PC-9 (cell line): ENCODE measurements at regions not wholly inside any gene's neighbourhood (a gene's known extent, or its start where the extent isn't known, plus 50 kb on each side); places are given as distances from the start of the nearest gene placed in this dataset.

Experiments
- BruUV-seq: library from RNA; stranded (reverse); fragments of 400-500 nt; replicated peaks from 2 replicates; lab custom pipeline; 2021; lab: Mats Ljungman, UMichigan
- CTCF ChIA-PET: fragments of 300-600 bp; sonication (Branson Sonifier 250); formaldehyde crosslinking; loops from one replicate; lab custom pipeline; 2022; ENCODE audit warnings: antibody characterized with exemption; lab: Charles Lee
- POLR2A ChIA-PET: fragments of 300-600 bp; sonication (Branson Sonifier 250); formaldehyde crosslinking; loops from one replicate; lab custom pipeline; 2022; ENCODE audit warnings: antibody characterized with exemption; ENCODE audit not compliant: unreplicated experiment; lab: Charles Lee
- DNase-seq, 2 experiments: peaks; one replicate each; pipeline versions ENCODE4 v3.0.0 to v3.0.0-alpha.2; 2015 to 2022; ENCODE audit warnings: mixed read lengths in 1 of 2
- H2AFZ ChIP-seq: fragments of 200-600 bp; sonication (generic); 2 replicates; pipeline ENCODE4 v1.8.1; 2017; ENCODE audit warnings: antibody characterized with exemption
- H3F3A ChIP-seq: fragments of 200-600 bp; sonication (generic); 2 replicates; pipeline ENCODE4 v1.8.1; 2017; ENCODE audit warnings: antibody characterized with exemption, mild to moderate bottlenecking, low read depth; ENCODE audit not compliant: insufficient read depth
- H3K27ac ChIP-seq: fragments of 200-600 bp; sonication (generic); 2 replicates; pipeline ENCODE4 v1.6.1; 2016; ENCODE audit warnings: mixed run types
- H3K27me3 ChIP-seq: fragments of 200-600 bp; sonication (generic); 2 replicates; pipeline ENCODE4 v1.6.1; 2016; ENCODE audit warnings: low read depth, mixed run types; ENCODE audit not compliant: insufficient read depth
- H3K36me3 ChIP-seq: fragments of 200-600 bp; sonication (generic); 2 replicates; pipeline ENCODE4 v1.6.1; 2016; ENCODE audit warnings: low read depth, mixed run types
- H3K4me1 ChIP-seq: fragments of 200-600 bp; sonication (generic); replicated peaks from 2 replicates; pipeline ENCODE4 v1.6.1; 2016; ENCODE audit warnings: mixed run types; ENCODE audit not compliant: insufficient read depth
- H3K4me2 ChIP-seq: fragments of 200-600 bp; sonication (generic); 2 replicates; pipeline ENCODE4 v1.6.1; 2017; ENCODE audit warnings: mixed run types
- H3K4me3 ChIP-seq: fragments of 200-600 bp; sonication (generic); 2 replicates; pipeline ENCODE4 v1.6.1; 2016; ENCODE audit warnings: mixed run types
- H3K79me2 ChIP-seq: fragments of 200-600 bp; sonication (generic); 2 replicates; pipeline ENCODE4 v1.6.1; 2017; ENCODE audit warnings: low read depth, mixed run types
- H3K9me2 ChIP-seq: fragments of 200-600 bp; sonication (generic); 2 replicates; pipeline ENCODE4 v1.8.1; 2017; ENCODE audit warnings: mild to moderate bottlenecking; ENCODE audit not compliant: insufficient read depth
- H3K9me3 ChIP-seq: fragments of 200-600 bp; sonication (generic); 2 replicates; pipeline ENCODE4 v1.8.1; 2016; ENCODE audit warnings: low read depth; ENCODE audit not compliant: insufficient read depth
- H4K20me1 ChIP-seq: fragments of 200-600 bp; sonication (generic); 2 replicates; pipeline ENCODE4 v1.8.1; 2017; ENCODE audit not compliant: insufficient read depth
- EZH2 ChIP-seq: fragments of 200-600 bp; sonication (generic); IDR thresholded peaks from 2 replicates; pipeline ENCODE4 v1.8.0; 2017; ENCODE audit warnings: antibody characterized with exemption, low read depth
- intact Hi-C: fragments of 100-400 bp; cut with micrococcal nuclease; formaldehyde crosslinking; loops from one replicate; pipeline ENCODE4 v1.10.0; 2022; ENCODE audit not compliant: unreplicated experiment
- TF ChIP-seq, protein P1 (sequence below): fragments of 200-600 bp; sonication (generic); conservative IDR thresholded peaks from 2 replicates; pipeline ENCODE4 v1.6.1; 2017; ENCODE audit warnings: mixed run types, antibody characterized with exemption, mild to moderate bottlenecking, moderate library complexity

DNA sequence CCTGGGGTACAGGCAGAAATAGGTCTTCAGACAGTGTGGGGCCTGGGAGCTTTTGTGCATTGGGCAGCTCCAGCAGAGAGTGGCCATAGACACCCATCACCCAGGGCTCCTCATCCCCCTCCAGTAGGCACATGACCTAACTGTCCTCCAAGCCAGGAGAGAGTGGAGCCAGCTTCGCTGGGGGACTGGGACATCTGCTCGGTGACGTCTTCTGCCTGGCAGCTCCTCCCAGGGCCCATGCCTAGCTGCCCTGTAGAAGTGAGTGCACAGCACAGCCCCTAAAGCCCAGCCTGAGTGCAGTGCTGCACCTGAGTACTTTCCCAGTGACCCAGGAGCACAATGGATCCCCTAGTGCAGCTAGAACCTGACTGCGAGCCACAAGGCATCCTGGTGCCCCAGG lies 279.7 kb upstream of the SLC7A11 start:
- H4K20me1 ChIP-seq: no peaks in the 10 kb centered on the region
- no peak for DNase-seq
- no peaks in the 10 kb centered on the region for H3K4me1 ChIP-seq
- no peaks in the 10 kb centered on the region for H3F3A ChIP-seq
- H3K9me3 ChIP-seq: no peaks in the 10 kb centered on the region; the same call in 1 of the 2 replicates
- H3K4me3 ChIP-seq: no peak overlapping the region
- no peaks in the 10 kb centered on the region for H3K9me2 ChIP-seq
- H3K36me3 ChIP-seq: no peaks in the 10 kb centered on the region
- CTCF ChIA-PET: no interaction called here
- intact Hi-C loops: no loop called here
- no peaks in the 10 kb centered on the region for H3K79me2 ChIP-seq
- TF ChIP-seq, protein P1, sequence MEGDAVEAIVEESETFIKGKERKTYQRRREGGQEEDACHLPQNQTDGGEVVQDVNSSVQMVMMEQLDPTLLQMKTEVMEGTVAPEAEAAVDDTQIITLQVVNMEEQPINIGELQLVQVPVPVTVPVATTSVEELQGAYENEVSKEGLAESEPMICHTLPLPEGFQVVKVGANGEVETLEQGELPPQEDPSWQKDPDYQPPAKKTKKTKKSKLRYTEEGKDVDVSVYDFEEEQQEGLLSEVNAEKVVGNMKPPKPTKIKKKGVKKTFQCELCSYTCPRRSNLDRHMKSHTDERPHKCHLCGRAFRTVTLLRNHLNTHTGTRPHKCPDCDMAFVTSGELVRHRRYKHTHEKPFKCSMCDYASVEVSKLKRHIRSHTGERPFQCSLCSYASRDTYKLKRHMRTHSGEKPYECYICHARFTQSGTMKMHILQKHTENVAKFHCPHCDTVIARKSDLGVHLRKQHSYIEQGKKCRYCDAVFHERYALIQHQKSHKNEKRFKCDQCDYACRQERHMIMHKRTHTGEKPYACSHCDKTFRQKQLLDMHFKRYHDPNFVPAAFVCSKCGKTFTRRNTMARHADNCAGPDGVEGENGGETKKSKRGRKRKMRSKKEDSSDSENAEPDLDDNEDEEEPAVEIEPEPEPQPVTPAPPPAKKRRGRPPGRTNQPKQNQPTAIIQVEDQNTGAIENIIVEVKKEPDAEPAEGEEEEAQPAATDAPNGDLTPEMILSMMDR: no peak
- TF ChIP-seq EZH2: no peak
- no peak overlapping the region for H3K4me2 ChIP-seq
- no peaks in the 10 kb centered on the region for H3K27me3 ChIP-seq
- no peak overlapping the region for H2AFZ ChIP-seq
- H3K27ac ChIP-seq: no peak overlapping the region
- no TSS peak for BruUV-seq
- POLR2A ChIA-PET: interaction anchor here (0.5 kb wide), 1 partner anchor 38 kb away, joined by 5 read pairs; no protein-coding TSS in a partner anchor

DNA sequence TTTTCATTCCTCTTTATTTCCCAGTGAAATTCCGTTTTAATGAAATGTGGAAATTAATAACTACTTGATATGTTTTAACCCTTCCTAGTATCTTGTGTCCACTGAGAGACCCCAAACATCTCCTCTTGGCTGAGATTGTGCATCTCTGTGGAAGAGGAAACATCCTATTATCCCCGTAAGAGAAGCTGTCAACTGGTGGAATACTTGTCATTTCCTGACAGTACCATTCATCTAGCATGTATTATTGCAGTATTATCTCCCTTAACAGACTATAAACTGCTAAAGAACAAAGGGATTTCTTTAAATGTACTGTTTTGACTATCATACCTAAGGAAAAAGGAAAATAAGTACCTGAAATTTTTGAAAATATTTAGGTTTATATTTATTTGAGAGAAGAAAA lies 277.3 kb upstream of the SLC7A11 start:
- H3K4me1 ChIP-seq: no peaks in the 10 kb centered on the region
- no peaks in the 10 kb centered on the region for H3K79me2 ChIP-seq
- POLR2A ChIA-PET: no interaction called here
- CTCF ChIA-PET: no interaction called here
- no peaks in the 10 kb centered on the region for H3K36me3 ChIP-seq
- no peak overlapping the region for H3K4me3 ChIP-seq
- no peak overlapping the region for H3K4me2 ChIP-seq
- no peaks in the 10 kb centered on the region for H3K27me3 ChIP-seq
- intact Hi-C loops: no loop called here
- no peaks in the 10 kb centered on the region; the same call in 1 of the 2 replicates for H3K9me3 ChIP-seq
- no peaks in the 10 kb centered on the region for H4K20me1 ChIP-seq
- DNase-seq: no peak
- no peaks in the 10 kb centered on the region for H3K9me2 ChIP-seq
- H2AFZ ChIP-seq: no peak overlapping the region
- no TSS peak for BruUV-seq
- H3F3A ChIP-seq: no peaks in the 10 kb centered on the region
- H3K27ac ChIP-seq: no peak overlapping the region
- TF ChIP-seq, protein P1: no peak
- TF ChIP-seq EZH2: no peak

DNA sequence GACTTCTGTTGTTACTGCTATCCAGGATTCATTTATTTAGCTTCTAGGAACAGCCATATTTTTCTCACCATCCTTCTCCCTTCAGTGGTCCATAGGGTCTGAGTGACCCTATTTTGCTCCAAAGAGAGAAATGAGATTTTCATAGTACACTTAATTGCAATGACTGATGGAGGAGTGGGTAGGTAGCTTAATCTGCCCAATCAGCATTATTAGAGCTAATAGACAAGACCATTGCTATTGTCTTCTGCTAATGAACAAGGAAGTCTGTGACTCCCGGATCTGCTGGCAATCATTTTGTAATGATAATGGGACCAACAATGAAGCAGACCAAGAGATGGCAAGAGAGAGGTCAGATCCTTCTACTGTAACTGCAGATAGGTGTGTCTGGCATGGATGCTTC lies 271.4 kb upstream of the SLC7A11 start:
- H3K9me2 ChIP-seq: no peaks in the 10 kb centered on the region
- ChIA-PET CTCF (no interaction called here), POLR2A (no interaction called here)
- H3K4me3 ChIP-seq: no peak overlapping the region
- no TSS peak for BruUV-seq
- TF ChIP-seq EZH2: no peak
- TF ChIP-seq, protein P1: no peak
- no peaks in the 10 kb centered on the region for H3K79me2 ChIP-seq
- no peak overlapping the region for H3K4me2 ChIP-seq
- intact Hi-C loops: no loop called here
- no peaks in the 10 kb centered on the region for H3F3A ChIP-seq
- no peaks in the 10 kb centered on the region for H4K20me1 ChIP-seq
- no peaks in the 10 kb centered on the region for H3K36me3 ChIP-seq
- H3K27me3 ChIP-seq: no peaks in the 10 kb centered on the region
- no peak overlapping the region for H2AFZ ChIP-seq
- no peaks in the 10 kb centered on the region for H3K4me1 ChIP-seq
- H3K27ac ChIP-seq: no peak overlapping the region
- no peak for DNase-seq
- H3K9me3 ChIP-seq: no peaks in the 10 kb centered on the region
